Right atrium auricular region (tissue), 2 donors: ENCODE measurements at regions not wholly inside any gene's neighbourhood (a gene's known extent, or its start where the extent isn't known, plus 50 kb on each side); places are given as distances from the start of the nearest gene placed in this dataset.

ENCODE experiments used
- DNase-seq: peaks from one replicate; pipeline ENCODE4 v3.0.0-alpha.2; 2019; ENCODE audit warnings: low spot score
- H3K27ac ChIP-seq, 2 donors: fragments of 200-600 bp; sonication (generic); 1 replicate in 1 of 2; 2 replicates in 1 of 2; pipeline ENCODE4 v1.5.1; 2016 to 2019
- H3K27me3 ChIP-seq, 2 donors: fragments of 200-600 bp; sonication (generic); one replicate each; pipeline versions ENCODE4 v1.5.1 to v1.6.0; 2017 to 2019
- H3K36me3 ChIP-seq: fragments of 200-600 bp; sonication (generic); one replicate; pipeline ENCODE4 v1.5.1; 2016
- H3K4me1 ChIP-seq, 2 donors: fragments of 200-600 bp; sonication (generic); one replicate each; pipeline versions ENCODE4 v1.5.1 to v1.6.0; 2017 to 2019
- H3K4me3 ChIP-seq, 2 donors: fragments of 200-600 bp; sonication (generic); 1 replicate in 1 of 2; 2 replicates in 1 of 2; pipeline ENCODE4 v1.5.1; 2017 to 2019; ENCODE audit warnings: mild to moderate bottlenecking in 1 of 2, moderate library complexity in 1 of 2
- H3K9me3 ChIP-seq, 2 donors: fragments of 200-600 bp; sonication (generic); one replicate each; pipeline ENCODE4 v1.5.1; 2019
- TF ChIP-seq, protein P1 (sequence below), 2 donors: fragments of 200-600 bp; sonication (generic); IDR thresholded peaks; one replicate each; pipeline ENCODE4 v1.5.1; 2019; ENCODE audit warnings: antibody characterized with exemption in 2 of 2

GRCh38 chr11:11077898-11078297 is 220.0 kb upstream of the ZBED5 start:
- no peaks in the 10 kb centered on the region for H3K27me3 ChIP-seq
- H3K9me3 ChIP-seq: no peaks in the 10 kb centered on the region
- H3K4me3 ChIP-seq: no peak overlapping the region
- H3K36me3 ChIP-seq: no peaks in the 10 kb centered on the region
- TF ChIP-seq, protein P1, sequence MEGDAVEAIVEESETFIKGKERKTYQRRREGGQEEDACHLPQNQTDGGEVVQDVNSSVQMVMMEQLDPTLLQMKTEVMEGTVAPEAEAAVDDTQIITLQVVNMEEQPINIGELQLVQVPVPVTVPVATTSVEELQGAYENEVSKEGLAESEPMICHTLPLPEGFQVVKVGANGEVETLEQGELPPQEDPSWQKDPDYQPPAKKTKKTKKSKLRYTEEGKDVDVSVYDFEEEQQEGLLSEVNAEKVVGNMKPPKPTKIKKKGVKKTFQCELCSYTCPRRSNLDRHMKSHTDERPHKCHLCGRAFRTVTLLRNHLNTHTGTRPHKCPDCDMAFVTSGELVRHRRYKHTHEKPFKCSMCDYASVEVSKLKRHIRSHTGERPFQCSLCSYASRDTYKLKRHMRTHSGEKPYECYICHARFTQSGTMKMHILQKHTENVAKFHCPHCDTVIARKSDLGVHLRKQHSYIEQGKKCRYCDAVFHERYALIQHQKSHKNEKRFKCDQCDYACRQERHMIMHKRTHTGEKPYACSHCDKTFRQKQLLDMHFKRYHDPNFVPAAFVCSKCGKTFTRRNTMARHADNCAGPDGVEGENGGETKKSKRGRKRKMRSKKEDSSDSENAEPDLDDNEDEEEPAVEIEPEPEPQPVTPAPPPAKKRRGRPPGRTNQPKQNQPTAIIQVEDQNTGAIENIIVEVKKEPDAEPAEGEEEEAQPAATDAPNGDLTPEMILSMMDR (IDR thresholded peaks at IDR 0.05): no peak
- H3K27ac ChIP-seq: no peak overlapping the region
- H3K4me1 ChIP-seq: peaks cover 0 to 9% of the 10 kb centered on the region in 2 donors
- no peak for DNase-seq

- Histone ChIP-seq H3K36me3 (no peaks in the 10 kb centered on the region), H3K9me3 (no peaks in the 10 kb centered on the region), H3K27me3 (no peaks in the 10 kb centered on the region), H3K4me3 (no peak overlapping the region), H3K4me1 (peaks cover 0 to 9% of the 10 kb centered on the region in 2 donors), H3K27ac (no peak overlapping the region)
- TF ChIP-seq, protein P1 (IDR thresholded peaks at IDR 0.05): no peak
- DNase-seq: no peak
These were observed 219.0 kb upstream of the ZBED5 start for GRCh38 chr11:11076879-11077278.

DNA sequence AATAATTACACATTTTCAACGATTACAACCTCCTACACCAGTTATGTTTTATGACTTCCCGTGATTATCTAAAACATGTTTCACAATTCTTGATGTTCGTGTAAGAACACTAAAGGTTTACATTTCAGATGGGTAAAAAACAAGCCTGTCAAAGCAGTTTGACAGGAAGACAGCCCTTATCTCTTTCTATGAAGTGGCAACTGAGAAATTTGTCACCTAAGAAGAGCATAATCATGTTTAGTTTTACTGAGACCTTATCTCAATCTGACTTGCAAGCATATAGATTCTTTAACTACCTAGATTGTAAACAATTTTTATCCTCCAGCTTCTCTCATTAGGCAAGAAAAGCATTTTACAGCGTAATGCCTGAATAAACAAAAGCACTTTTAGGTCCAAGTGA is 218.4 kb upstream of the ZBED5 start:
- TF ChIP-seq, protein P1 (IDR thresholded peaks at IDR 0.05): no peak
- Histone ChIP-seq H3K27me3 (no peaks in the 10 kb centered on the region), H3K4me3 (no peak overlapping the region), H3K4me1 (peaks cover 0 to 3% of the 10 kb centered on the region in 2 donors), H3K36me3 (no peaks in the 10 kb centered on the region), H3K27ac (no peak overlapping the region), H3K9me3 (no peaks in the 10 kb centered on the region)
- DNase-seq: no peak

- no peaks in the 10 kb centered on the region for H3K36me3 ChIP-seq
- H3K9me3 ChIP-seq: no peaks in the 10 kb centered on the region
- DNase-seq: no peak
- no peak overlapping the region for H3K4me3 ChIP-seq
- TF ChIP-seq, protein P1 (IDR thresholded peaks at IDR 0.05): no peak
- no peaks in the 10 kb centered on the region for H3K27me3 ChIP-seq
- no peaks in the 10 kb centered on the region for H3K4me1 ChIP-seq
- no peak overlapping the region for H3K27ac ChIP-seq
These were observed 217.8 kb upstream of the ZBED5 start for GRCh38 chr11:11075515-11076171.

GRCh38 chr11:11074686-11075335 is 217.0 kb upstream of the ZBED5 start:
- Histone ChIP-seq H3K27ac (no peak overlapping the region), H3K9me3 (no peaks in the 10 kb centered on the region), H3K4me1 (no peaks in the 10 kb centered on the region), H3K36me3 (no peaks in the 10 kb centered on the region), H3K4me3 (no peak overlapping the region), H3K27me3 (no peaks in the 10 kb centered on the region)
- TF ChIP-seq, protein P1 (IDR thresholded peaks at IDR 0.05): no peak
- DNase-seq: no peak
